Adipocyte (in vitro differentiated cells): ENCODE measurements at regions not wholly inside any gene's neighbourhood (a gene's known extent, or its start where the extent isn't known, plus 50 kb on each side); places are given as distances from the start of the nearest gene placed in this dataset.

Experiments used
- DNase-seq: peaks from one replicate; pipeline ENCODE4 v3.0.0-alpha.2; 2015; ENCODE audit warnings: low read depth
- H3K27me3 ChIP-seq: replicated peaks from 2 replicates; pipeline ENCODE4 v1.7.0; 2013; ENCODE audit warnings: mild to moderate bottlenecking, low read length, moderate library complexity; ENCODE audit not compliant: control insufficient read depth, insufficient read depth
- H3K36me3 ChIP-seq: 2 replicates; pipeline ENCODE4 v1.7.0; 2013; ENCODE audit warnings: low read length, mild to moderate bottlenecking, moderate library complexity; ENCODE audit not compliant: control insufficient read depth, insufficient read depth, severe bottlenecking
- H3K4me1 ChIP-seq: 2 replicates; pipeline ENCODE4 v1.7.0; 2013; ENCODE audit warnings: mild to moderate bottlenecking, low read length, moderate library complexity; ENCODE audit not compliant: control insufficient read depth, insufficient read depth
- H3K4me3 ChIP-seq: 2 replicates; pipeline ENCODE4 v1.7.0; 2013; ENCODE audit warnings: mild to moderate bottlenecking, low read length, moderate library complexity
- H3K9ac ChIP-seq: 2 replicates; pipeline ENCODE4 v1.7.0; 2013; ENCODE audit warnings: mild to moderate bottlenecking, low read length, moderate library complexity
- H3K9me3 ChIP-seq: 2 replicates; pipeline ENCODE4 v1.7.0; 2013; ENCODE audit warnings: mild to moderate bottlenecking, low read length, moderate library complexity; ENCODE audit not compliant: control insufficient read depth

DNA sequence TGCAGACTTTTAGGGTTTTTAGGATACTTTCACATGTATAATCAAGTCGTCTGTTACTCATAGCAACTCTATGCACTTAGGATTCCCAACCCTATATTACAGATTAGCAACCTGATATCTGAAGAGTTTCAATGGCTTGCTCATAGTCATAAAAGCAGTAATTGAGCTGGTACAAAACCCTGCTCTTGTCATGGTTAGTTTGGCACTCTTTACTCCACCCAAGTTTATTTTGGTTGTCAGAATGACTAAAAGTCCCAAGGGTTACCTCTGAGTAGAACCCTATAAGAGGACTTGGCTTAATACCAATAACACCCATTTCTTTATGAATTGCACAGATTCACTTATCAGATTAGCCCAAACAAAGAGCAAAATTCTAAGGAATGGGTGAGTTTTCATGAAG is 550.6 kb downstream of the SOX6 start:
- H3K4me3 ChIP-seq = no peak overlapping the region
- H3K36me3 ChIP-seq = no peaks in the 10 kb centered on the region
- no peaks in the 10 kb centered on the region for H3K9me3 ChIP-seq
- no peaks in the 10 kb centered on the region for H3K27me3 ChIP-seq
- DNase-seq = no peak
- no peaks in the 10 kb centered on the region for H3K4me1 ChIP-seq
- no peak overlapping the region for H3K9ac ChIP-seq

DNA sequence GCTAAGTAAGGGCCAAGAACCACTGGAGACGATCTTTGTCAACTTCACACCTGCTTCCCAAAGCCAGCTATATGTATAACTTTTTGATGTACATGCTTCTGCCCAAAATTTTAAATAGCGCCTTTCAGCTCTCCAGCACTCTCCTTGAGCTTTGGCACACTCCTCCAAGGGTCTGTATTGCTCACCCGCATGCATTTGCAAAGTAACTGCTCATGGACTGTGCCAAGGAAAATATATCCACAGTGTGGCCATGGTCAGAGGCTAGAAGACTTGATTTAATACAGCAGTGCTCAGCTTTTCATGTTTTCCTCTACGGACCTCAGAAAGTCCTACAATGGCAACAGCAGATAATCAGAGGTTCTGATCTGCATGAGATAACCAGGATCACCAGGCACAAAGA is 550.1 kb downstream of the SOX6 start:
- Histone ChIP-seq H3K9ac (no peak overlapping the region), H3K9me3 (no peaks in the 10 kb centered on the region), H3K4me1 (no peaks in the 10 kb centered on the region)

DNA sequence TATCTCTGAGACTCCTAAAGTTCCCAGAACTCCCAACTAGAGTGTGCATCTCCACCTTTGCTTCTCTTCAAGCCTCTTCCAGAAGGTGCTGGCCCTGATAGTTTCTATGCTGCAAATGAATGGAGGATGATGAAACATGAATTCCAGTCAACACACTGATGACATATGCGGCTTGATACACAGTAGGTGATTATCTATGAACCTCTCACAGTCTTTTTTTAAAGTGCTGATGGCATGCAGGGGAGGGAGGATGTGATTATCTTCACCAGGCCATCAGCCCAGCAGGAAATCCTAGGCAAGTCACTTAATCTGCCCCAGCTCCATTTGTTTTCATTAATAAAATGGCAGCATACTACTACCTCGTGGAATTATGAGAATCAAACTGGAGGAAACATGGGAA is 548.5 kb downstream of the SOX6 start:
- Histone ChIP-seq H3K36me3 (no peaks in the 10 kb centered on the region), H3K9ac (no peak overlapping the region), H3K4me3 (no peak overlapping the region), H3K9me3 (no peaks in the 10 kb centered on the region), H3K27me3 (no peaks in the 10 kb centered on the region), H3K4me1 (no peaks in the 10 kb centered on the region)
- no peak for DNase-seq

More for the DNA sequence above, 550.1 kb downstream of the SOX6 start:
- Histone ChIP-seq H3K27me3 (no peaks in the 10 kb centered on the region), H3K4me3 (no peak overlapping the region), H3K36me3 (no peaks in the 10 kb centered on the region)
- DNase-seq = no peak

DNA sequence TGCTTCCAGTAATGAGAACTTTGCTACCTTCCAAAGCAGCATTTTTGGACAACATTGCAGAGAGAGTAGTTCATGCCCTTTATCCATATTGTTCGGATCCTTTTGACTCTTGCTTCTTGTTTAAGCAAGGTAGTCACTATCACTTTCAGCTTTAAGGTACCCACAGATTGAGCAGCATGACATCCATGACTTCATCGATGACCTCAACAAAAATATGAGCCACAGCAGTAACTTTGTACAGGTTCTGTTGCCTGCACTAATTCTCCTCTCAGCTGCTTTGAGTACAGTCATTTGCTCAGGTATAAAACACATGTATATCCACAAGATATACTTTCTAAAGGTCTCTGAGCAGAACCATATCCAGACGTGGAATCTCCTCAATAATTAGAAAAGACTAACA is 546.3 kb downstream of the SOX6 start:
- Histone ChIP-seq H3K27me3 (no peaks in the 10 kb centered on the region), H3K4me3 (no peak overlapping the region), H3K36me3 (no peaks in the 10 kb centered on the region)

DNA sequence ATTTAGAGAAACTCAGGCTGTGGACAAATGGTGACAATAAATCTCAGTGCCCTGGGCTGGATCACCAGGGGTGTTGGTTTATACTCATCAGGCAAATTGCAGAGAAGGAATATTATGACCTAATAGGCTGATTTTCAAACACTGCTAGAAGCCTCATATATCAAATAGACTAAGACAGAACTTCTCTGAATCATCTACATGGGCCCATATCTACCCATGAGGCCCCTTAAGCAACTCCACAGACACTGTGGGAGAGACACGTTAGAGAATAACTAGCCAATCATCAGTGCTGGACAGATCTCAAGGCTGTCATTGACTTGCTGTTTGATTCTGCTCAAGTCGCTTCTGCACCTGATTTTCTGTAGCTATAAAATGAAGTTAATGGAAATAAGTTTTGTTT is 545.8 kb downstream of the SOX6 start:
- DNase-seq = no peak
- no peak overlapping the region for H3K9ac ChIP-seq
- H3K9me3 ChIP-seq = no peaks in the 10 kb centered on the region

More for the DNA sequence above, 546.3 kb downstream of the SOX6 start:
- peaks cover 4% of the 10 kb centered on the region for H3K4me1 ChIP-seq
- no peaks in the 10 kb centered on the region for H3K9me3 ChIP-seq
- no peak overlapping the region for H3K9ac ChIP-seq
- no peak for DNase-seq

DNA sequence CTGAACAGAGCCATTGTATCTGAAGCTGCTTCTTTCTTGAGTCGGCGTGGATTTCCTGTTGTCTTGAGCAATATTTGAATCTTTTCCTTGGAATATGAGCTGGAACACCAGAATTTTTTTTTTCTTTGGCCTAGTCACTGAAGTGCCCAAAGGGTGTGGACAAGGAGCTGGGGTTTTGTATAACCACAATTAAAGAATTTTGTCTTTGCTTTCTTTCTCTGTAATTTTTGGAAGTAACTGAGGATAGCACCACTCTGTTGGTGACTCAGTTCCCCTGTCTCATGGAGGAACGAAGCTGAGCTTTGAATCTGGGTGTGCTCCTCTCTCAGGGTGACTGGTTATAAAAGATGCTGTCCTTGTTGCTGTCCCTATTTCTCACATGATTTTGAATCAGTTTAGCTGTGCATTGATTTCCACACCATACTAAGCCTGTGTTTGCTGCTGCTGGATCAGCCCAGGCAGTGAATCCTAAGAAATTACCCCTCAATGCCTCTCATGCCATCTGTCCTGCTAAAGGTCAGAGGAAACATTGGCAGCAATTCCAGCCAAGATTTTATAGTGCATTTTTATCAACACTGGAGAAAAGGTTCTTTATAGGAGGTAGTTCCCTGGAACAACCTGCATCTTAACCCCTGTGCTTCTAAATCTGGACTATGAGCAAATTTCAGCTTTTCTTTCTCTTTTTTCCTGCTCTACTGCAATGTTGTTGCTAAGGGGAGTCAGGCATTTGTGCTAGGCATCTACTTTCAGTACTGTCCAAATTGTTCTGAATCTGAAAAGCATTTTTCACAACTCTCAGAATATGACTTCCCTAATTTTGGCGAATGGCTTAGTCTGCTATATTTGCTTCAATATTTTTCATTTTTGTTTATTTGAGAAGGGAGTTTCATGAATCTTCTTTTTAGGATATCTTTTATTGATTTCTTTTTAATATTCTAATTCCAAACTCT is 540.8 kb downstream of the SOX6 start:
- Histone ChIP-seq H3K4me1 (peaks cover 28% of the 10 kb centered on the region), H3K9ac (peak overlapping the region; percentile 35), H3K9me3 (no peaks in the 10 kb centered on the region), H3K4me3 (peak overlapping the region; percentile 60), H3K27me3 (peaks cover 3% of the 10 kb centered on the region), H3K36me3 (no peaks in the 10 kb centered on the region)
- peak; percentile 56 for DNase-seq

More for the DNA sequence above, 545.8 kb downstream of the SOX6 start:
- no peak overlapping the region for H3K4me3 ChIP-seq
- H3K27me3 ChIP-seq = no peaks in the 10 kb centered on the region
- H3K36me3 ChIP-seq = no peaks in the 10 kb centered on the region
- peaks cover 8% of the 10 kb centered on the region for H3K4me1 ChIP-seq

DNA sequence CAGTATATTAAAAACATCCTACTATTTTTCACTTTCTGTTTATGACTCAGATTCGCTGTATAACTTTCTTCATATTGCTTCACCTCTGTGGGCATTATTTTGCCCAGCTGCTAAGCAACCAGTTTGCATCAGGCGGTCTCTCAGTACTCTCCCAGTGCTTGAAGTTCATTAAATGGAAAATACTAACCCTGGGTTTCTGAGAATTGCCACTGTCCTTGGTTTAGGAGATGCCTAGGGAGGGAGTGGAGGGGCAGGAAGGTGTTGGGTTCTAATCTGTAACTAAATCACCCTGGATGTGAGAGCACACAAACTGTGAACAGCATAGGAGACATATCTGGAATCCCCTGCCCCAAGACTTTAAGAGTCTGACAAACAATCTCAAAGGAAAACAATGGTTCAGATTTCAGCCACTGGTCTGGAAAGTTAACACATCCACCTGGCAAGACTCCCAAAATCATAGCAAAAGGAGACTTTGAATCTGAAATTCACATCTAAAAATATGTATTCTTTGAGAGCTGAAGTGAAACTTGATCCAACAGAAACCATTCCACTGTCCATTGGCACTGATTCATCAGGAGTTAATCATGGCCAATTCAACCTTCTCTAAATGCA is 540.0 kb downstream of the SOX6 start:
- Histone ChIP-seq H3K4me3 (no peak overlapping the region), H3K27me3 (peaks cover 3% of the 10 kb centered on the region), H3K9me3 (no peaks in the 10 kb centered on the region), H3K4me1 (peaks cover 28% of the 10 kb centered on the region), H3K9ac (no peak overlapping the region), H3K36me3 (no peaks in the 10 kb centered on the region)
- peak; percentile 97 for DNase-seq

DNA sequence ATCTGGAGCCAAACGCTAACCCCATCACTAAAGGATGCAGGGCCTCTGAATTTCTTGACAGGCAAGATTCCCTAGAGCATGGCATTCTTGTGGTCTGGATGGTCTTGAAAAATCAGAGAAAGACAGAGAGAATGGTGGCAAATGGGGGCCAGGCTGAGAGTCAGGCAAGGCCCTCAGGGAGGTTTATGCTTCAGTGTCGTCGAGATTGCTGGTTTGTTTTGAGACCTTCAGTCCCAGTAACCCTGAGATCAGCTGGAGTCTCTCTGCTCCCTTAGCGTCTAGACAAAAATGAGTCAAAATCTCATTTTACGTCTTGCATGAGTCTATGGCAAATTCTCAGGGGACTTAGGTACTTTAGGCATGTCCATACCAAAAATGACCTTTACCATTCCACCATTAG is 539.3 kb downstream of the SOX6 start:
- Histone ChIP-seq H3K27me3 (peaks cover 3% of the 10 kb centered on the region), H3K9ac (no peak overlapping the region), H3K4me1 (peaks cover 28% of the 10 kb centered on the region), H3K4me3 (no peak overlapping the region), H3K36me3 (no peaks in the 10 kb centered on the region), H3K9me3 (no peaks in the 10 kb centered on the region)
- DNase-seq = peak; percentile 77

DNA sequence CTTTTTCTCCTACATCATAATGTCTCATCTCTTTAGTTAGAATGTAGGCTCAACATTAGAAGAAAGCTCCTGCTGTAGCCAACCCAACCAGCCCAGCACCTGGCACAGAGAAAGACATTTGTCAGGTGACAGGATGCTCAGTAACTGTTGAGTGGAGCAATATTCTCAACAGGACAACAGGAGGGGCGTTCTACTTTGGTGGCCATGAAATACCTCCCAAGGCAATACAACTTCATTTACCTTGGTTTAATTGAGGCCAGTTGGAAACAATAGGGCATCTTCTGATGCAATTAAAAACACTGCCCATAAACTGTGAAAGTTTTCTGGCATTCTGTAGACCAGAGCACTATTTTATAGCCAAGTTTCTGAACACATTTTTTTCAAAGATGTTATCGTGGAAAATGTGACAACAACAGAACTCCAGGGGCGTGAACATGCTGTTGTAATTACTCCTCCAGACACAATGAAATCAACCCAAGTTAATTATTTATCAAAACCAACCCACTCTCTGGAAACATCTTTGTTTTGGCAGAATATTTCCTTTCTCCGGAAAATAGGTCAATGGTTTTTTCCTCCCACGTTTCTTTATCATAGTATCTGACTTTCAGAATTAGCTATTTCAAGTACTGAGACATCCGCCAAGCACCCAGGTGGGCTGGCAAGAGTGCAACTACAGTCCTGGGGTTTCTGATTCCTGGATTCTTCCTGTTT is 538.1 kb downstream of the SOX6 start:
- Histone ChIP-seq H3K27me3 (peaks cover 3% of the 10 kb centered on the region), H3K9ac (no peak overlapping the region), H3K4me3 (no peak overlapping the region), H3K4me1 (peaks cover 28% of the 10 kb centered on the region), H3K9me3 (no peaks in the 10 kb centered on the region), H3K36me3 (no peaks in the 10 kb centered on the region)
- no peak for DNase-seq

DNA sequence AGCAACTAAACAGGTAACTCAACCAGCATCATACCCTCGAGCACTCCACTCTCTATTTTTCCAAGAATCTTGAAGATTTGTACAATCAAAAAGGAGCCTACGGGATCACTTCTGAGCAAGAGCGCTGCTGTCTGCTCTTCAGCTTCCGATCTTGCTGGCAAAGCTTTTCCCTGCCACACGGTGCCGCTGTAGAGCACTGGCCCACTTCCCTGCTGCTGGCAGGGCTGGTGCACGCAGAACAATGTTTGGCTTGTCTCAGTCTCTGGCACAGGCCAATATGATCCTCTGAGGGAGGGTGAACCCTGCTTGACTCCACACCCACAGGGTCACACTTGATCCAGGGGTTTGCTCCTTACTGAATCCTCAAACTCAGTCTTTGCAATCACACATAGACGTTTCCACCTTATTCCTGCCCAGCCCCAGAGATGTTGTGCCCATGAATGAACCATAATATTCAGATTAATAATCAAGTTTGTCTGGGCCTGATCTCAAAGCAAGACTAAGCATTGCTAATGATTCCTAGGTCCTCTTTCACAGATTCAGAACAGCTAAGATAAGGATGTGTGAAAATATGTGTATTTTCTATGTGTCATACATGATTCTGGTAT is 536.6 kb downstream of the SOX6 start:
- peaks cover 27% of the 10 kb centered on the region for H3K4me1 ChIP-seq
- no peaks in the 10 kb centered on the region for H3K9me3 ChIP-seq
- H3K4me3 ChIP-seq = no peak overlapping the region
- peaks cover 3% of the 10 kb centered on the region for H3K27me3 ChIP-seq
- DNase-seq = peak; percentile 66
- H3K9ac ChIP-seq = no peak overlapping the region
- no peaks in the 10 kb centered on the region for H3K36me3 ChIP-seq

DNA sequence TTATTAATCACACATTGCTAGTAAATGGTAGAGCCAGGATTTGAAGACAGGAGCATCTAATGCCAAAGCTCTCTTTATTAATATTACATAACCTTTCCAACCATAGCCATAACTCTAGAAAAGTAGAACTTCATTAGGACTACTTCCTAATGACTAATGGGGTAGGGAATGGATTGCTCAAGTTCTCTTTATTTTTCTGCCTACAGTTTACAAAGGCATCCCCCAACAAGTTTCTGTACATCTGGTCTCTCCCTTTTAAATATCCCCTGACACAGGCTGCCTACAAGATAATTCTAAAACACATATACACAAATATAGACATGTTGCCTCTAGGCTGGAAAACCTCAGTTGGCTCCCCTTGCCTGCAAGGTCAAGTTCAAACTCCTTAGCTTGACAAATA is 534.9 kb downstream of the SOX6 start:
- H3K36me3 ChIP-seq = no peaks in the 10 kb centered on the region
- no peak overlapping the region for H3K4me3 ChIP-seq
- no peaks in the 10 kb centered on the region for H3K9me3 ChIP-seq
- H3K27me3 ChIP-seq = peaks cover 7% of the 10 kb centered on the region
- H3K4me1 ChIP-seq = peaks cover 10% of the 10 kb centered on the region
- DNase-seq = no peak
- H3K9ac ChIP-seq = no peak overlapping the region
